ENCODE measurements at regions not wholly inside any gene's neighbourhood (a gene's known extent, or its start where the extent isn't known, plus 50 kb on each side); places are given as distances from the start of the nearest gene placed in this dataset.

DNA sequence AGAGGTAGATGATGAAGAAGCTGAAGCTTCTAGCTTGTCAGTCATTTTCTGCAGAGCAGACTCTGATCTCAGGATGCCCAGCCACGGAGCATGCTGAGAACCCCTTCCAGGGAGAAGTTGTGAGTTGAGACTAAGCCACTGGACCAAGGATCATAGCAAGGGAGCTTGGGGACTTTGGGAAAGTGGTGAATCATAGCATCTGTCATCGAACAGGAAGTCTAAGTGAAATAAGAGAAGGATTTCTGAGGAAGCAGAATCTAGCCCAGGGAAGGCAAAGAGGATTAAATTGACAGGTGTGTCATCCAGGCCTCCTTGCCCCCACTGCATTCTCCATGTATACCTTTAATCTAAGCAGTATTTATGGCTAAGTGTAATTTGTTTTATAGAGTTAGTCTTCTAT, 71.8 kb upstream of the TMEM108 start:
- no peaks in the 10 kb centered on the region for H3K4me1 ChIP-seq (ENCODE audit: control insufficient read depth, insufficient read depth, low read length, unreplicated experiment)

DNA sequence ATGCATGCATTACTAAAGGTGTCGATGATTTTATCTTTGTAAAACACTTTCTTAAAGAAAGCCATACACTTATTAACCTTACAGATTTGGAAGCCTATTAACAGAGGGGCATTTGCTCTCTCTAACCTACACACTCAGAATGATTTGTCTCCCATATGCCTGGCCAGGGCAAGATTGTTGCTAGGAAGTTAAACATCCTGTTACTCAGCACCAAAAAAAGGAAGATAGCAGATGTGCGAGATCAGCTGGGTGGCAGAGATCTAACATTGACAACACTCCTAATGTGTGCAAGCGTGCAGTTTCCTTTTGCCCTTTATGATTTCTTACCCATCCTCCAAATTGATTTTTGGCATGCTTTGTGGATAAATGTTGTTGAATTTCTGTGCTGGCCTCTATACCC, 73.9 kb upstream of the TMEM108 start:
- H2AFZ ChIP-seq (ENCODE audit: low read length, unreplicated experiment) = no peak overlapping the region
- no peak overlapping the region for H3K4me3 ChIP-seq (ENCODE audit: low read depth, low read length)
- H3K79me2 ChIP-seq (ENCODE audit: control insufficient read depth, insufficient read depth, low read length, unreplicated experiment) = no peaks in the 10 kb centered on the region
- H3K4me1 ChIP-seq (ENCODE audit: control insufficient read depth, insufficient read depth, low read length, unreplicated experiment) = no peaks in the 10 kb centered on the region
- no peak overlapping the region for H3K27ac ChIP-seq (ENCODE audit: low read depth, low read length)
- no peaks in the 10 kb centered on the region for H3K36me3 ChIP-seq (ENCODE audit: insufficient read depth, low read length)
- no peaks in the 10 kb centered on the region for H3K27me3 ChIP-seq (ENCODE audit: insufficient read depth, low read length)

More for the DNA sequence above, 71.8 kb upstream of the TMEM108 start:
- Histone ChIP-seq H3K27ac (ENCODE audit: low read depth, low read length) (no peak overlapping the region), H2AFZ (ENCODE audit: low read length, unreplicated experiment) (no peak overlapping the region), H3K79me2 (ENCODE audit: control insufficient read depth, insufficient read depth, low read length, unreplicated experiment) (no peaks in the 10 kb centered on the region), H3K4me3 (ENCODE audit: low read depth, low read length) (no peak overlapping the region), H3K36me3 (ENCODE audit: insufficient read depth, low read length) (no peaks in the 10 kb centered on the region), H3K27me3 (ENCODE audit: insufficient read depth, low read length) (no peaks in the 10 kb centered on the region)

DNA sequence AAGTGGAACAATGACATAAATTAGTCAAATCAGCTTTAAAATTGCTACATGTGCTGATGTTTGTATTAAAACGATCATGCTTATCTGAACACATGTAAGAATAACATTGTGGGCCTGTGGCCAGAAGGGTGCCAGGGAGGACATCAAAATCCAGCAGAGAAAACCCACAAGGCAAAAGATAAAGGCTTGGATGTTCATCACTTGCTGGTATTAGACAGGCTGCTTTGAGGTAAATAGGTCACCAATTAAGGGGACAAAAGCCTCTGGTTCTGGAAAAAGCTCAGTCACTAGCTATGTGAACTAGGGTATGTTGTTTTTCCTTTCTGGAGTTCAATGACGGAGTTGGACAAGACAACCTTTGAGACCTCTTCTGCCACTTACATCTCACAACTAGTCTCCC, 74.4 kb upstream of the TMEM108 start:
- H3K4me3 ChIP-seq (ENCODE audit: low read depth, low read length) = no peak overlapping the region
- H3K79me2 ChIP-seq (ENCODE audit: control insufficient read depth, insufficient read depth, low read length, unreplicated experiment) = no peaks in the 10 kb centered on the region
- no peak overlapping the region for H2AFZ ChIP-seq (ENCODE audit: low read length, unreplicated experiment)

DNA sequence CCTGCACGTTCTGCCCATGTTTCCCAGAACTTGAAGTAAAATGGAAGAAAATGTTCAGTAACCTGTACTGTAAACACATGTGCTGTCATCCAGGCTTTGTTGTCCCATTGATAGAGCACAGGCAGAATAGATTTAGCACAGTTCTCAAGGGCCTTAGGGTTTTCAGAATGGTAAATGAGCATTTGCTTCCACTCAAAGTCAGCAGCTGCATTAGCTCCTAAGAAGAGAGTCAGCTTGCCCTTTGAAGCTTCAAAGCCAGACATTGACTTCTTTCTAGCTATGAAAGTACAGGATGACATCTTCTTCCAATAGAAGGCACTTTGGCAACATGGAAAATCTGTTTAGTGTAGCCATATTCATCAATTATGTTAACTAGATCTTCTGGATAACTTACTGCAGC, 76.2 kb upstream of the TMEM108 start:
- Histone ChIP-seq H3K36me3 (ENCODE audit: insufficient read depth, low read length) (no peaks in the 10 kb centered on the region), H2AFZ (ENCODE audit: low read length, unreplicated experiment) (no peak overlapping the region), H3K27ac (ENCODE audit: low read depth, low read length) (no peak overlapping the region), H3K27me3 (ENCODE audit: insufficient read depth, low read length) (no peaks in the 10 kb centered on the region), H3K4me1 (ENCODE audit: control insufficient read depth, insufficient read depth, low read length, unreplicated experiment) (no peaks in the 10 kb centered on the region), H3K4me3 (ENCODE audit: low read depth, low read length) (no peak overlapping the region), H3K79me2 (ENCODE audit: control insufficient read depth, insufficient read depth, low read length, unreplicated experiment) (no peaks in the 10 kb centered on the region)

More for the DNA sequence above, 74.4 kb upstream of the TMEM108 start:
- Histone ChIP-seq H3K4me1 (ENCODE audit: control insufficient read depth, insufficient read depth, low read length, unreplicated experiment) (no peaks in the 10 kb centered on the region), H3K36me3 (ENCODE audit: insufficient read depth, low read length) (no peaks in the 10 kb centered on the region), H3K27me3 (ENCODE audit: insufficient read depth, low read length) (no peaks in the 10 kb centered on the region), H3K27ac (ENCODE audit: low read depth, low read length) (no peak overlapping the region)

DNA sequence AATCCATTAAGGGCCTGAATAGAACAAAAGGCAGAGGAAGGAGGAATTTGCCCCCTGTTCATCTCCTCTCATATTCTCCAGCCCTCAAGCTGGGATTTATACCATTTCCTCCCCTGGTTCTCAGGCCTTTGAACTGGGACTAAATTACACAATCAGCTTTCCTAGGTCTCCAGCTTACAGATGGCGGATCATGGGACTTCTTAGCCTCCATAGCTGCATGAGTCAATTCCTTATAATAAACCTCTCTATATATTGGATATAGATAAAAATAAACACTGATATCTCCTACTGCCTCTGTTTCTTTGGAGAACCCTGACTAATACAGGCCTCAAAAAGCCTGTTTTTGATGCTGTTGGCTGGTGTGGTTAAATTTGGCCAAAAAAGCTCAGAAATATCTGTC, 84.5 kb upstream of the TMEM108 start:
- no peaks in the 10 kb centered on the region for H3K79me2 ChIP-seq (ENCODE audit: control insufficient read depth, insufficient read depth, low read length, unreplicated experiment)
- H3K27me3 ChIP-seq (ENCODE audit: insufficient read depth, low read length) = no peaks in the 10 kb centered on the region
- no peak overlapping the region for H3K4me3 ChIP-seq (ENCODE audit: low read depth, low read length)
- H3K4me1 ChIP-seq (ENCODE audit: control insufficient read depth, insufficient read depth, low read length, unreplicated experiment) = no peaks in the 10 kb centered on the region
- no peaks in the 10 kb centered on the region for H3K36me3 ChIP-seq (ENCODE audit: insufficient read depth, low read length)
- H3K27ac ChIP-seq (ENCODE audit: low read depth, low read length) = no peak overlapping the region
- no peak overlapping the region for H2AFZ ChIP-seq (ENCODE audit: low read length, unreplicated experiment)

DNA sequence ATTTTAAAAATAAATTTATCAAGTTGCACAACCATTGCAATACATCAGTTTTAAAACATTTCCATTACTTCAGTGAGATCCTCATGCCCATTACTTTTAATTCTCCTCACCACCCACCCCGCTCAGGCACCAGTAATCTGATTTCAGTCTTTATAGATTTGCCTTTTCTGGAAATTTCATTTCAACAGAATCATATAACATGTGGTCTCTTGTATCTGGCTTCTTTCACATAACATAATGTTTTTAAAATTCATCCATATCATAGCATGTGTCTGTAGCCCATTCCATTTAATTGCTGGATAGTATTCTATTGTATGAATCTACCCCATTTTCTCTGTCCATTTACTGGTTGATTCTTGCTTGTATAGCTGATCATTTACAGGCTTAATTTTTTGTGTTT, 110.3 kb upstream of the TMEM108 start:
- Histone ChIP-seq H3K27ac (ENCODE audit: low read depth, low read length) (no peak overlapping the region), H3K4me3 (ENCODE audit: low read depth, low read length) (no peak overlapping the region), H3K36me3 (ENCODE audit: insufficient read depth, low read length) (no peaks in the 10 kb centered on the region), H3K27me3 (ENCODE audit: insufficient read depth, low read length) (no peaks in the 10 kb centered on the region; the same call in 1 of the 2 replicates), H3K79me2 (ENCODE audit: control insufficient read depth, insufficient read depth, low read length, unreplicated experiment) (no peaks in the 10 kb centered on the region), H2AFZ (ENCODE audit: low read length, unreplicated experiment) (no peak overlapping the region), H3K4me1 (ENCODE audit: control insufficient read depth, insufficient read depth, low read length, unreplicated experiment) (no peaks in the 10 kb centered on the region)

DNA sequence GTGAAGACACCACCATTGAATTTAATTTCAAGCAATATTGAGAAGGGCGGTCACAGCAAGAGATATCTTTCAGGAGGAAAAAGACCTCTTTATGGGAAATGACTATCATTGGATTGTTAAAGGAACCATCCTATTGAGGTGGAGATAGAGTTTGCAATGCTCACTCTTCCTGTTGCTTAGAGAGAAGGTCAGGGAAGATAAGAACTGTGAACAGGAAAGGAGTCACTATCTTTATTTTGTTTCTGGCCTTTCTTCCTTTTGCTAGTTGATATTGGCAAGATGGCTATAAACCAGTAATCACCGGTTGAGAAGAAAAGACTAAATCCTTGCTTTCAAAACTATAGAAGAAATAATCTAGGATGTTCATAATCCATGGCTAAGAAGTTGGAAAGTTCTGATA, 112.1 kb upstream of the TMEM108 start:
- Histone ChIP-seq H3K4me1 (ENCODE audit: control insufficient read depth, insufficient read depth, low read length, unreplicated experiment) (no peaks in the 10 kb centered on the region), H3K79me2 (ENCODE audit: control insufficient read depth, insufficient read depth, low read length, unreplicated experiment) (no peaks in the 10 kb centered on the region), H2AFZ (ENCODE audit: low read length, unreplicated experiment) (no peak overlapping the region), H3K4me3 (ENCODE audit: low read depth, low read length) (no peak overlapping the region), H3K36me3 (ENCODE audit: insufficient read depth, low read length) (no peaks in the 10 kb centered on the region), H3K27me3 (ENCODE audit: insufficient read depth, low read length) (no peaks in the 10 kb centered on the region; the same call in 1 of the 2 replicates), H3K27ac (ENCODE audit: low read depth, low read length) (no peak overlapping the region)

DNA sequence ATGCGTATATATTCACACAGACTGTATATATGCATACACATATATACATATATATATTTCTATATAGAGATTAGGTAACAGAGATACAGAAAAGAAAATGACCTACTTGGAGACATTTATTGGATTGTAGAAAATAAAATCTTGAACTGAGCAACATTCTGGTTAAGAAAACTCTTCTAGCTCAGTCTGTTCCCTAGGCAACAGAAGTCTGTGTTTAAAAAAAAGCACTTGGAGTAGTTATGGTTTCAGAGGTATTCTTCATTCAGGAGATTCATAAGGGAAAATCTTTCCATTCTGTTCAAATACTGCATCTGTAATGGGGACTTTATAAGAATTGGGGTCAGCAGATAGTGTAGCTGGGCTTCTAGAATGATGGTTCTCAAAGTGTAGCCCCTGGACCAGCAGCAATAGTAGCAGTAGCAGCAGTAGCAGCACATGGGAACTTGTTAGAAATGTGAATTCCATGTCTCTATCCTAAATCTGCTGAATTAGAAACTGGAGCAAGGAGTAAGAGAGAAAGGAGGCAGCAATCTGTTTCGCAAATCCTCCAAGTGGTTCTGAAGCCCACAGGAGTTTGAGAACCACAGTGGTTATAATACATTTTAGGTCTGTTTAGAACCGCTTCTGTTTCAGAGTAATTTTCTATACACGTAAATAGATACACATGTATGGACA, 112.8 kb upstream of the TMEM108 start:
- Histone ChIP-seq H3K4me3 (ENCODE audit: low read depth, low read length) (no peak overlapping the region), H3K36me3 (ENCODE audit: insufficient read depth, low read length) (no peaks in the 10 kb centered on the region), H3K79me2 (ENCODE audit: control insufficient read depth, insufficient read depth, low read length, unreplicated experiment) (no peaks in the 10 kb centered on the region), H3K27me3 (ENCODE audit: insufficient read depth, low read length) (no peaks in the 10 kb centered on the region; the same call in 1 of the 2 replicates), H3K4me1 (ENCODE audit: control insufficient read depth, insufficient read depth, low read length, unreplicated experiment) (no peaks in the 10 kb centered on the region), H3K27ac (ENCODE audit: low read depth, low read length) (no peak overlapping the region), H2AFZ (ENCODE audit: low read length, unreplicated experiment) (no peak overlapping the region)

DNA sequence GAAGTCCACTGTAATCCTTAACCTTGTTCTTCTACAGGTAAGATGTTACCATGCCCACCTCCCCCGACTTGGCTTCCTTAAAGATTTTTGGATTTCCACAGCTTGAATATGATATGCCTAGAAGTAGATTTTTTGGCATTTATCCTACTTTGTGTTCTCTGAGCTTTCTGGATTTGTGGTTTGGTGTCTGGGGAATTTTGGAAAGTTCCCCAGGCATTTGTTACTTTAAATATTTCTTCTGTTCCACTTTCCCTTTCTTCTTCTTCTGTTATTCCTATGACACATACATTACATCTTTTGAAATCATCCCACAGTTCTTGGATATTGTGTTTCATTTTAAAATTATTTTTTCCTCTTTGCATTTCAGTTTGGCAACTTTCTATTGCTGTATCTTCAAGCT, 122.1 kb upstream of the TMEM108 start:
- H2AFZ ChIP-seq (ENCODE audit: low read length, unreplicated experiment) = no peak overlapping the region
- peak overlapping the region; percentile 7; the same call in 1 of the 2 replicates for H3K27ac ChIP-seq (ENCODE audit: low read depth, low read length)
- no peaks in the 10 kb centered on the region for H3K27me3 ChIP-seq (ENCODE audit: insufficient read depth, low read length)
- H3K4me1 ChIP-seq (ENCODE audit: control insufficient read depth, insufficient read depth, low read length, unreplicated experiment) = peaks cover 11% of the 10 kb centered on the region
- H3K36me3 ChIP-seq (ENCODE audit: insufficient read depth, low read length) = no peaks in the 10 kb centered on the region
- H3K79me2 ChIP-seq (ENCODE audit: control insufficient read depth, insufficient read depth, low read length, unreplicated experiment) = no peaks in the 10 kb centered on the region
- no peak overlapping the region for H3K4me3 ChIP-seq (ENCODE audit: low read depth, low read length)

DNA sequence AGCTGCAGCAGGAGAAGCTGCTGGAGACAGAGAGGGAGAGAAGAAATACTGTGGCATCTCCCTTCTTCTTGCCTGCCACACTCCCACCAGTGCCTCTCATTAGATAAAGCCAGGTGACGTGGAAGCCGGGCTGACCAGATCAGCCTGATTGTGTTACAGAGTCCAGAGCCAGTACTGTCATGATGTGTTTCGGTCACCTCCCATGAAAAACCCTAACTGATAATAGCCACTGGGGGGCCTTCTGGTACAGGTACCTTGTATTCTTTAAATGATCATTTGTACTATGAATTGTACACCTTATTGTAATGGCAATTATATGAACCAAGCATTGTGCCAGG, 125.8 kb upstream of the TMEM108 start:
- Histone ChIP-seq H3K36me3 (ENCODE audit: insufficient read depth, low read length) (no peaks in the 10 kb centered on the region), H3K79me2 (ENCODE audit: control insufficient read depth, insufficient read depth, low read length, unreplicated experiment) (no peaks in the 10 kb centered on the region), H3K27ac (ENCODE audit: low read depth, low read length) (peak overlapping the region; percentile 53), H3K4me1 (ENCODE audit: control insufficient read depth, insufficient read depth, low read length, unreplicated experiment) (peaks cover 11% of the 10 kb centered on the region), H2AFZ (ENCODE audit: low read length, unreplicated experiment) (no peak overlapping the region), H3K4me3 (ENCODE audit: low read depth, low read length) (no peak overlapping the region), H3K27me3 (ENCODE audit: insufficient read depth, low read length) (no peaks in the 10 kb centered on the region)

DNA sequence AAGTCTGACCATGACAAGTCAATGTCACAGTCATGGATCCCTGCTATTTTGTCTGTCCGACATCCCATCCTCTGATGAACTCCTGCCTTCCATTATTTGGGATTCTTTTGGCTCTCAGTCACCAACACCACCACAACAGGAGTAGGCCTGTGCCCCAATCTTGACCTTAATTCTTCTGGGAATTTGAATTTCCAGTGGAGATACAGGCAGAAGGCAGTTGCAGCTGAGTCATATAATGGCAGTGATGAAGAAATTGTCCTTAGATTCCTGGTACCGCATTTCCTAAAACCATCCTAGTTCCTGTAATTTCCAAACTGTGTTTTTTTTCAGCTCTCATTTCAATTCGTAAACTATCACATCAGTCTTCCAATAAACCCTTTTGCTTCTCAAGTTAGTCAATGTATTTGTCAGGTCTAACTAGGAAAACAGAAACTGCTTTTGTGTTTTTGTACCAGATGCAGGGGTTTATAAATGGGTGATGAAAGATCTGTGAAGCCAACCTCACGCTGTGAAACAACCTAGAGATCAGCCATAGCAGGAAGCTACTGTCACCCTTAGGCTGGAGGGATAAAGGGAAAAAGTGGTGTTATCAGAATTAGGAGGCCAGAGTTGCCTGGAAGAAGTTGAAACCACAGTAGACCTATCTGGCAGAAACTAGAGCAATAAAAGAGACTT, 126.3 kb upstream of the TMEM108 start:
- Histone ChIP-seq H3K36me3 (ENCODE audit: insufficient read depth, low read length) (no peaks in the 10 kb centered on the region), H2AFZ (ENCODE audit: low read length, unreplicated experiment) (no peak overlapping the region), H3K4me3 (ENCODE audit: low read depth, low read length) (no peak overlapping the region), H3K27me3 (ENCODE audit: insufficient read depth, low read length) (no peaks in the 10 kb centered on the region), H3K4me1 (ENCODE audit: control insufficient read depth, insufficient read depth, low read length, unreplicated experiment) (peaks cover 11% of the 10 kb centered on the region), H3K27ac (ENCODE audit: low read depth, low read length) (peak overlapping the region; percentile 53), H3K79me2 (ENCODE audit: control insufficient read depth, insufficient read depth, low read length, unreplicated experiment) (no peaks in the 10 kb centered on the region)
